NT2/D1 (cell line): ENCODE measurements at regions not wholly inside any gene's neighbourhood (a gene's known extent, or its start where the extent isn't known, plus 50 kb on each side); places are given as distances from the start of the nearest gene placed in this dataset.

Source experiments
- DNase-seq: peaks from one replicate; pipeline ENCODE4 v3.0.0-alpha.2; 2011; ENCODE audit warnings: low read depth, low spot score
- H3K27me3 ChIP-seq: 2 replicates; pipeline ENCODE4 v1.6.0; 2011; ENCODE audit warnings: mild to moderate bottlenecking; ENCODE audit not compliant: insufficient read length, insufficient read depth
- H3K36me3 ChIP-seq: 2 replicates; pipeline ENCODE4 v1.6.1; 2011; ENCODE audit warnings: mild to moderate bottlenecking, low read length, mixed read lengths; ENCODE audit not compliant: insufficient read depth, insufficient read length
- H3K4me1 ChIP-seq: 2 replicates; pipeline ENCODE4 v1.5.1; 2011; ENCODE audit not compliant: insufficient read depth, insufficient read length
- H3K4me3 ChIP-seq: 2 replicates; pipeline ENCODE4 v1.5.1; 2011; ENCODE audit warnings: low read depth; ENCODE audit not compliant: insufficient read length
- H3K9ac ChIP-seq: 2 replicates; pipeline ENCODE4 v1.6.0; 2011; ENCODE audit warnings: low read depth; ENCODE audit not compliant: insufficient read length
- H3K9me3 ChIP-seq: 2 replicates; pipeline ENCODE4 v1.5.1; 2011; ENCODE audit warnings: mild to moderate bottlenecking, low read length; ENCODE audit not compliant: insufficient read depth
- SUZ12 ChIP-seq: IDR thresholded peaks from 2 replicates; pipeline ENCODE4 v1.6.1; 2011; ENCODE audit not compliant: insufficient read length, insufficient read depth; ENCODE audit errors: extremely low read depth
- YY1 ChIP-seq: IDR thresholded peaks from 2 replicates; pipeline ENCODE4 v1.6.1; 2011; ENCODE audit not compliant: insufficient read length, insufficient read depth
- ZNF274 ChIP-seq: IDR thresholded peaks from 2 replicates; pipeline ENCODE4 v1.6.1; 2011; ENCODE audit warnings: mild to moderate bottlenecking, low read depth, low read length

GRCh38 chr12:38445040-38445439 is 128.5 kb downstream of the ALG10B start:
- no peaks in the 10 kb centered on the region for H3K4me1 ChIP-seq
- no peaks in the 10 kb centered on the region for H3K36me3 ChIP-seq
- no peak for TF ChIP-seq ZNF274
- no peak for TF ChIP-seq YY1
- TF ChIP-seq SUZ12: no peak

DNA sequence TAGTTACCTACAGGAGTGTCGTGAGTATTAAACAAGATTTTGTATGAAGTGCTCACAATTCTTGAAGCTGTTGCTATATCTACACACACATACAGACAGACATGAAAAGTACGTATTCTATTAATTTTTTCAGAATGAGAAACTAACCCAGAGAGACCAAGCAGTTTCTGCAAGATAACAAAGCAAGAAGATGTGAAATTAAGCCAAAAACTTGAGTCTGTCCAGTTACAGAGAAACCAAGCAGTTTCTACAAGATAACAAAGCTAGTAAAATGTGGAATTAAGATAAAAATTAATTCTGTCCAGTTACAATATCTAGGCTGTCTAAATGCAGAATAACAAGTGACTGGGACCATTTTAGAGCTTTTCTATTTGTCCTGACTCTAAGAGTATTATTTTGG is 132.4 kb downstream of the ALG10B start:
- no peaks in the 10 kb centered on the region for H3K36me3 ChIP-seq
- no peaks in the 10 kb centered on the region for H3K4me1 ChIP-seq
- DNase-seq: no peak

More at GRCh38 chr12:38445040-38445439, 128.5 kb downstream of the ALG10B start:
- no peaks in the 10 kb centered on the region for H3K27me3 ChIP-seq
- peaks cover 4% of the 10 kb centered on the region; the same call in 1 of the 2 replicates for H3K9me3 ChIP-seq
- DNase-seq: no peak
- no peak overlapping the region for H3K4me3 ChIP-seq
- H3K9ac ChIP-seq: no peak overlapping the region

GRCh38 chr12:38456537-38457120 is 140.1 kb downstream of the ALG10B start:
- H3K27me3 ChIP-seq: no peaks in the 10 kb centered on the region
- no peaks in the 10 kb centered on the region for H3K9me3 ChIP-seq
- DNase-seq: no peak

More for the DNA sequence above, 132.4 kb downstream of the ALG10B start:
- TF ChIP-seq ZNF274: no peak
- no peak for TF ChIP-seq SUZ12
- TF ChIP-seq YY1: no peak
- H3K9ac ChIP-seq: no peak overlapping the region
- H3K27me3 ChIP-seq: no peaks in the 10 kb centered on the region
- H3K4me3 ChIP-seq: no peak overlapping the region
- no peaks in the 10 kb centered on the region for H3K9me3 ChIP-seq

GRCh38 chr12:38465020-38465419 is 148.4 kb downstream of the ALG10B start:
- TF ChIP-seq YY1 (no peak), ZNF274 (no peak), SUZ12 (no peak)
- no peaks in the 10 kb centered on the region for H3K27me3 ChIP-seq
- no peak for DNase-seq
- no peaks in the 10 kb centered on the region for H3K4me1 ChIP-seq
- H3K9ac ChIP-seq: no peak overlapping the region
- no peaks in the 10 kb centered on the region for H3K9me3 ChIP-seq
- no peak overlapping the region for H3K4me3 ChIP-seq
- no peaks in the 10 kb centered on the region for H3K36me3 ChIP-seq

More at GRCh38 chr12:38456537-38457120, 140.1 kb downstream of the ALG10B start:
- no peaks in the 10 kb centered on the region for H3K4me1 ChIP-seq
- no peaks in the 10 kb centered on the region for H3K36me3 ChIP-seq
- no peak overlapping the region for H3K9ac ChIP-seq
- H3K4me3 ChIP-seq: no peak overlapping the region
- no peak for TF ChIP-seq SUZ12
- no peak for TF ChIP-seq YY1

- TF ChIP-seq YY1: no peak
- TF ChIP-seq ZNF274: no peak
- TF ChIP-seq SUZ12: no peak
- DNase-seq: no peak
- peaks cover 6% of the 10 kb centered on the region; the same call in 1 of the 2 replicates for H3K9me3 ChIP-seq
- no peaks in the 10 kb centered on the region for H3K36me3 ChIP-seq
- H3K27me3 ChIP-seq: no peaks in the 10 kb centered on the region
- H3K9ac ChIP-seq: no peak overlapping the region
- H3K4me1 ChIP-seq: no peaks in the 10 kb centered on the region
- H3K4me3 ChIP-seq: no peak overlapping the region
Observed at GRCh38 chr12:38469715-38470114, 153.1 kb downstream of the ALG10B start.

DNA sequence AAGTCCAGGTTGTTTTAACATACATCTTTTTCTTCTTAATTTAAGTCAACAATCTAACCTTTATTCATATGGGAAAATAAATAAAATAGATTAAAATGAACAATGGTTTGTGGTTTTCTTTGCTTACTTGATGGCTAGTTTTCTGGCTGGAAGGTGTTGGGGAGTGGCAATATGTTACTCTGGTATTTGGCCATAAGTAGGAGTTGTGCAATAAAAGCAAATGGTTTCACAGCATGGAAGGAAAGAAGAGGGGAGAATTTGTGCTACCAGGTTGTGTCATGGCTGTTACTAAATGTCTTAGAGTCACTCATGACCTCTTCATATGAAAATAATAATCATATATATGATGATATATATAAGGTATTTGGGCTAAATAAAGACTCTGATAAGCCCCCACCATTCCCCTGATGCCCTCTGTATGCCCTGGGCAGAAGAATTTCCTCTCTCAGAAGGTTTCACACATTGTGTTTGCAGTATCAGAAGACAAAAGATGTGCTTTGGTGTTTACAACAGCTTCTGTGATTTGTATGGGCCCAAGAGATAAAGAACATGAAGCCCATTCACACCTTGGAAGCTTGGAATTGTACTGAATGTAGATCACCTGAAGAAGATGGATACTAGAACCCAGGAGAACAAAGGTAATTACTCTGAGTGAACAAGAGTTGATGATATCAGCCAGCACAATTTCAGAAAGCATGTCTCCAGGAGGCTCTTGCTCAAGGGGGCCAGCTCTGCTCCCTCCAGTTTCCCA is 160.9 kb downstream of the ALG10B start:
- H3K4me1 ChIP-seq: no peaks in the 10 kb centered on the region
- DNase-seq: no peak
- H3K4me3 ChIP-seq: no peak overlapping the region
- no peaks in the 10 kb centered on the region for H3K27me3 ChIP-seq
- no peak overlapping the region for H3K9ac ChIP-seq
- no peak for TF ChIP-seq SUZ12
- no peak for TF ChIP-seq YY1
- no peak for TF ChIP-seq ZNF274
- no peaks in the 10 kb centered on the region for H3K36me3 ChIP-seq
- peaks cover 6% of the 10 kb centered on the region; the same call in 1 of the 2 replicates for H3K9me3 ChIP-seq

DNA sequence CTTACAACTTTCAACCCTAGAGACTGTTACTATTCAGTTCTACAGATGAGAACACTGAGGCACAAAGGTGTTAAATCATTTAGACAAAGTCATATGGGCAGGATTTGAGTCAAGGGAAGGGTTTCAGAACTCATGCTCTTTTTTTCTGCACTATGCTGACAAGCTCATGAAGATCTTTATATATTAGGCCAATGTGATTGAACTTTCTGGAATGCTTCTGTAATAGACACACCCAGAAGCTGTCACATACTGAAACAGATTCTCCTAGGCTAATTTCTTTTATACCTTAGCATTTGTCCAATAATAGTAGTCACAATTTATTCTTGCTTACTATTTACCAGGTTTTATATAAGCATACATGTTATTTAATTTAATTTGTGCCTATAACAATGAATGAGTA is 164.0 kb downstream of the ALG10B start:
- no peaks in the 10 kb centered on the region for H3K9me3 ChIP-seq

More for the DNA sequence above, 164.0 kb downstream of the ALG10B start:
- no peak for DNase-seq
- Histone ChIP-seq H3K9ac (no peak overlapping the region), H3K36me3 (no peaks in the 10 kb centered on the region), H3K27me3 (no peaks in the 10 kb centered on the region), H3K4me1 (no peaks in the 10 kb centered on the region), H3K4me3 (no peak overlapping the region)
- no peak for TF ChIP-seq YY1
- no peak for TF ChIP-seq SUZ12
- TF ChIP-seq ZNF274: no peak
